ENCODE measurements at regions not wholly inside any gene's neighbourhood (a gene's known extent, or its start where the extent isn't known, plus 50 kb on each side); places are given as distances from the start of the nearest gene placed in this dataset.

- no peak for TF ChIP-seq YY1 (IDR thresholded peaks at IDR 0.05; ENCODE audit: low read depth, low read length)
- no peak for TF ChIP-seq POLR2A (IDR thresholded peaks at IDR 0.05; ENCODE audit: control extremely low read depth in 1 of 2, low read depth in 2 of 2, low read length in 2 of 2)
- TF ChIP-seq PHF8 (conservative IDR thresholded peaks at IDR 0.05; ENCODE audit: low read depth, low read length): no peak
- TF ChIP-seq, protein P1, sequence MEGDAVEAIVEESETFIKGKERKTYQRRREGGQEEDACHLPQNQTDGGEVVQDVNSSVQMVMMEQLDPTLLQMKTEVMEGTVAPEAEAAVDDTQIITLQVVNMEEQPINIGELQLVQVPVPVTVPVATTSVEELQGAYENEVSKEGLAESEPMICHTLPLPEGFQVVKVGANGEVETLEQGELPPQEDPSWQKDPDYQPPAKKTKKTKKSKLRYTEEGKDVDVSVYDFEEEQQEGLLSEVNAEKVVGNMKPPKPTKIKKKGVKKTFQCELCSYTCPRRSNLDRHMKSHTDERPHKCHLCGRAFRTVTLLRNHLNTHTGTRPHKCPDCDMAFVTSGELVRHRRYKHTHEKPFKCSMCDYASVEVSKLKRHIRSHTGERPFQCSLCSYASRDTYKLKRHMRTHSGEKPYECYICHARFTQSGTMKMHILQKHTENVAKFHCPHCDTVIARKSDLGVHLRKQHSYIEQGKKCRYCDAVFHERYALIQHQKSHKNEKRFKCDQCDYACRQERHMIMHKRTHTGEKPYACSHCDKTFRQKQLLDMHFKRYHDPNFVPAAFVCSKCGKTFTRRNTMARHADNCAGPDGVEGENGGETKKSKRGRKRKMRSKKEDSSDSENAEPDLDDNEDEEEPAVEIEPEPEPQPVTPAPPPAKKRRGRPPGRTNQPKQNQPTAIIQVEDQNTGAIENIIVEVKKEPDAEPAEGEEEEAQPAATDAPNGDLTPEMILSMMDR (IDR thresholded peaks at IDR 0.05; ENCODE audit: control extremely low read depth in 1 of 3, insufficient read depth in 1 of 3, low read depth in 1 of 3, low read length in 3 of 3): no peak
- no peak for TF ChIP-seq JUND (IDR thresholded peaks at IDR 0.05; ENCODE audit: low read length)
- TF ChIP-seq RFX5 (IDR thresholded peaks at IDR 0.05; ENCODE audit: borderline replicate concordance, low read depth, low read length): no peak
- TF ChIP-seq CEBPB (IDR thresholded peaks at IDR 0.05; ENCODE audit: low read depth, low read length): no peak
- no peak for TF ChIP-seq KDM1A (IDR thresholded peaks at IDR 0.05; ENCODE audit: borderline replicate concordance, low read length)
- no peak for TF ChIP-seq NRF1 (IDR thresholded peaks at IDR 0.05; ENCODE audit: low read depth, low read length)
- TF ChIP-seq EP300 (IDR thresholded peaks at IDR 0.05; ENCODE audit: borderline replicate concordance in 1 of 2, low read depth in 2 of 2, low read length in 2 of 2): no peak
Measured at GRCh38 chr5:142255831-142256230, 69.0 kb downstream of the SPRY4 start.
